ENCODE measurements at regions not wholly inside any gene's neighbourhood (a gene's known extent, or its start where the extent isn't known, plus 50 kb on each side); places are given as distances from the start of the nearest gene placed in this dataset.

- no peaks in the 10 kb centered on the region for H3K27me3 Mint-ChIP-seq
- H3K4me3 Mint-ChIP-seq, result no peak overlapping the region
- H3K36me3 Mint-ChIP-seq (ENCODE audit: low read depth), result no peaks in the 10 kb centered on the region
- no peaks in the 10 kb centered on the region for H3K4me1 Mint-ChIP-seq
- H3K27ac Mint-ChIP-seq, result no peak overlapping the region
- DNase-seq, result no peak
- CTCF ChIA-PET, result no interaction called here
- POLR2A ChIA-PET, result no interaction called here
- H3K9me3 Mint-ChIP-seq, result peaks cover 16% of the 10 kb centered on the region
These were observed 611.4 kb downstream of the SEMA5A start for GRCh38 chr5:8934455-8934854.

GRCh38 chr5:8940934-8941333, 604.9 kb downstream of the SEMA5A start:
- H3K27me3 Mint-ChIP-seq, result no peaks in the 10 kb centered on the region

DNA sequence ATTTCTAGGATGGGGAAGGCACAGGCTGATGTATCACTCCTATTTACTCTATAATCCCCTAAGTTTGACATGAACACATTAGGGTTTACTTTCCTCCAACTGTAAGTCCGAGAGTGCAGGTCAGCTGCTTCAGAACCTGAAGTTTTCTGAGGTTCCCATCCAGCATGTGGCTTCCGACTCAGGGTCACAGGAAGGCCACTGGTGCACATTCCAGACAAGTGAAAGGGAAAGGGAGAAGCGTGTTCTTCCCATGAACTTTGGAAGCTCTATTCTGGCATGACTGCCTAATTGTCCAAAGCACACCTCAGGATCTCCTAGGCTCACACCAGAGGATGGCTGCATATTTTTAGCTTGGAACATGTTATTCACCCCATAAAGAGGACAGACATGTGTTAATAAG, 602.6 kb downstream of the SEMA5A start:
- Mint-ChIP-seq H3K27me3 (no peaks in the 10 kb centered on the region), H3K4me1 (no peaks in the 10 kb centered on the region), H3K27ac (no peak overlapping the region), H3K36me3 (ENCODE audit: low read depth) (no peaks in the 10 kb centered on the region), H3K4me3 (no peak overlapping the region), H3K9me3 (peaks cover 8% of the 10 kb centered on the region)
- POLR2A ChIA-PET, result no interaction called here
- DNase-seq, result no peak
- CTCF ChIA-PET, result no interaction called here

More at GRCh38 chr5:8940934-8941333, 604.9 kb downstream of the SEMA5A start:
- Mint-ChIP-seq H3K4me1 (no peaks in the 10 kb centered on the region), H3K27ac (no peak overlapping the region), H3K9me3 (peaks cover 14% of the 10 kb centered on the region), H3K36me3 (ENCODE audit: low read depth) (no peaks in the 10 kb centered on the region), H3K4me3 (no peak overlapping the region)
- CTCF ChIA-PET, result no interaction called here
- DNase-seq, result no peak
- POLR2A ChIA-PET, result no interaction called here

GRCh38 chr5:8944005-8944404, 601.9 kb downstream of the SEMA5A start:
- Mint-ChIP-seq H3K27ac (no peak overlapping the region), H3K4me3 (no peak overlapping the region), H3K9me3 (peaks cover 8% of the 10 kb centered on the region), H3K36me3 (ENCODE audit: low read depth) (no peaks in the 10 kb centered on the region), H3K27me3 (no peaks in the 10 kb centered on the region), H3K4me1 (no peaks in the 10 kb centered on the region)
- CTCF ChIA-PET, result no interaction called here
- DNase-seq, result no peak
- POLR2A ChIA-PET, result no interaction called here

DNA sequence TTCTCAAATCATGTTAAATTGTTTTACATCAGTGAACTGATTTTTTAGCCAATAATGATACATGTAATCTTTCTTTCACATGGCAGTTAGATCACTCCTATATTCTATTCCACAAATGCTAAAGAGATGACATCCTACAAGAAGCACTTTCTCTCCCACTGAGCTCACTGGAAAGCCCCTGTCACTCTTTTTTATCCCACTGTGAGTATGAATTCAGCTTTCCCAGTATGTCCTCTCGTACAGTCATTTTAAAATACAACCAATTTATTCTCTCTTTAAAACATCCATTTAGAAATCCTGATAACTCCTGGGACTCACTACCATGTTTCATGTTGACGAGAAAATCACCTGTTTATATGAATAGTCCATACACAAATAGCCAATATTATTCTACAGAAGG, 599.9 kb downstream of the SEMA5A start:
- Mint-ChIP-seq H3K27me3 (no peaks in the 10 kb centered on the region), H3K27ac (no peak overlapping the region), H3K9me3 (peaks cover 3% of the 10 kb centered on the region), H3K4me1 (no peaks in the 10 kb centered on the region), H3K36me3 (ENCODE audit: low read depth) (no peaks in the 10 kb centered on the region), H3K4me3 (no peak overlapping the region)
- POLR2A ChIA-PET, result no interaction called here
- no peak for DNase-seq
- CTCF ChIA-PET, result no interaction called here

- no peaks in the 10 kb centered on the region for H3K36me3 Mint-ChIP-seq (ENCODE audit: low read depth)
- POLR2A ChIA-PET, result no interaction called here
- H3K27me3 Mint-ChIP-seq, result no peaks in the 10 kb centered on the region
- CTCF ChIA-PET, result no interaction called here
- DNase-seq, result no peak
- H3K27ac Mint-ChIP-seq, result no peak overlapping the region
- no peaks in the 10 kb centered on the region for H3K4me1 Mint-ChIP-seq
- H3K9me3 Mint-ChIP-seq, result peaks cover 3% of the 10 kb centered on the region
- no peak overlapping the region for H3K4me3 Mint-ChIP-seq
These were observed 596.0 kb downstream of the SEMA5A start for GRCh38 chr5:8949908-8950307.

GRCh38 chr5:8952147-8952546, 593.7 kb downstream of the SEMA5A start:
- Mint-ChIP-seq H3K9me3 (peaks cover 5% of the 10 kb centered on the region), H3K27ac (no peak overlapping the region), H3K4me1 (no peaks in the 10 kb centered on the region), H3K27me3 (no peaks in the 10 kb centered on the region), H3K4me3 (no peak overlapping the region), H3K36me3 (ENCODE audit: low read depth) (no peaks in the 10 kb centered on the region)
- CTCF ChIA-PET, result no interaction called here
- POLR2A ChIA-PET, result no interaction called here
- no peak for DNase-seq

- no peak overlapping the region for H3K4me3 Mint-ChIP-seq
- peaks cover 7% of the 10 kb centered on the region for H3K9me3 Mint-ChIP-seq
- no peaks in the 10 kb centered on the region for H3K4me1 Mint-ChIP-seq
- DNase-seq, result no peak
- ChIA-PET POLR2A (no interaction called here), CTCF (no interaction called here)
- no peaks in the 10 kb centered on the region for H3K27me3 Mint-ChIP-seq
- H3K27ac Mint-ChIP-seq, result no peak overlapping the region
- H3K36me3 Mint-ChIP-seq (ENCODE audit: low read depth), result no peaks in the 10 kb centered on the region
These were observed 592.9 kb downstream of the SEMA5A start for GRCh38 chr5:8953016-8953415.

- POLR2A ChIA-PET, result no interaction called here
- H3K4me3 Mint-ChIP-seq, result no peak overlapping the region
- DNase-seq, result no peak
- CTCF ChIA-PET, result no interaction called here
- no peaks in the 10 kb centered on the region for H3K36me3 Mint-ChIP-seq (ENCODE audit: low read depth)
- H3K27ac Mint-ChIP-seq, result no peak overlapping the region
- H3K27me3 Mint-ChIP-seq, result no peaks in the 10 kb centered on the region
- no peaks in the 10 kb centered on the region for H3K4me1 Mint-ChIP-seq
- peaks cover 13% of the 10 kb centered on the region for H3K9me3 Mint-ChIP-seq
These were observed 591.9 kb downstream of the SEMA5A start for GRCh38 chr5:8953911-8954438.

- no peak for DNase-seq
- ChIA-PET POLR2A (no interaction called here), CTCF (no interaction called here)
- Mint-ChIP-seq H3K4me1 (no peaks in the 10 kb centered on the region), H3K4me3 (no peak overlapping the region), H3K27me3 (no peaks in the 10 kb centered on the region), H3K9me3 (peaks cover 16% of the 10 kb centered on the region), H3K36me3 (ENCODE audit: low read depth) (no peaks in the 10 kb centered on the region), H3K27ac (no peak overlapping the region)
These were observed 591.1 kb downstream of the SEMA5A start for GRCh38 chr5:8954801-8955200.

DNA sequence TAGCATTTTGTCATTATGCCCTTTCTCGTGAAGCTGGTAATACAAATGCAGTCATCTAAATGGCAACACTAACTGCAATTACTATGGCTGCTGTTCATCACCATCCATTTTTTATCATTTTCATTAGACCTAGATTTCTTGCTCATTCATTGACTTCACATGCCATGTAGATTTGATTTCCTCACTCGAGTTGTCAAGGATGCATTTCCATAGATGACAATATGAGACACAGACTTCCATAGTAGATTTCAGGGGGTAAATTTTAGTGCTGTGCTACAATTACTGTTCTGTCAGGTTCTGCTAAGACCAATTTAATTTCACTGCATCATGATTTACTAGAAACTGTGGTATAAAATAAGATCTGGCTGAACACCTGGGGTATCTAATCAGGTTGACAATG, 589.2 kb downstream of the SEMA5A start:
- no peaks in the 10 kb centered on the region for H3K4me1 Mint-ChIP-seq
- peaks cover 19% of the 10 kb centered on the region for H3K9me3 Mint-ChIP-seq
- no peak overlapping the region for H3K27ac Mint-ChIP-seq
- no peak overlapping the region for H3K4me3 Mint-ChIP-seq
- ChIA-PET POLR2A (no interaction called here), CTCF (no interaction called here)
- H3K36me3 Mint-ChIP-seq (ENCODE audit: low read depth), result no peaks in the 10 kb centered on the region
- no peak for DNase-seq
- no peaks in the 10 kb centered on the region for H3K27me3 Mint-ChIP-seq

GRCh38 chr5:8958602-8959001, 587.3 kb downstream of the SEMA5A start:
- ChIA-PET POLR2A (no interaction called here), CTCF (no interaction called here)
- H3K4me1 Mint-ChIP-seq, result no peaks in the 10 kb centered on the region
- no peaks in the 10 kb centered on the region for H3K27me3 Mint-ChIP-seq
- no peak overlapping the region for H3K4me3 Mint-ChIP-seq
- H3K27ac Mint-ChIP-seq, result no peak overlapping the region
- no peak for DNase-seq
- H3K9me3 Mint-ChIP-seq, result peaks cover 16% of the 10 kb centered on the region
- no peaks in the 10 kb centered on the region for H3K36me3 Mint-ChIP-seq (ENCODE audit: low read depth)

GRCh38 chr5:8961219-8961618, 584.7 kb downstream of the SEMA5A start:
- H3K27me3 Mint-ChIP-seq, result no peaks in the 10 kb centered on the region
- H3K36me3 Mint-ChIP-seq (ENCODE audit: low read depth), result no peaks in the 10 kb centered on the region
- no peak for DNase-seq
- H3K9me3 Mint-ChIP-seq, result peaks cover 16% of the 10 kb centered on the region
- ChIA-PET CTCF (no interaction called here), POLR2A (no interaction called here)
- no peaks in the 10 kb centered on the region for H3K4me1 Mint-ChIP-seq
- H3K4me3 Mint-ChIP-seq, result no peak overlapping the region
- no peak overlapping the region for H3K27ac Mint-ChIP-seq

- Mint-ChIP-seq H3K4me3 (no peak overlapping the region), H3K36me3 (ENCODE audit: low read depth) (no peaks in the 10 kb centered on the region), H3K9me3 (peaks cover 15% of the 10 kb centered on the region), H3K27me3 (no peaks in the 10 kb centered on the region), H3K4me1 (no peaks in the 10 kb centered on the region), H3K27ac (no peak overlapping the region)
- POLR2A ChIA-PET, result no interaction called here
- CTCF ChIA-PET, result no interaction called here
- no peak for DNase-seq
These were observed 583.9 kb downstream of the SEMA5A start for GRCh38 chr5:8961956-8962355.

- no peaks in the 10 kb centered on the region for H3K4me1 Mint-ChIP-seq
- CTCF ChIA-PET, result no interaction called here
- H3K9me3 Mint-ChIP-seq, result peaks cover 6% of the 10 kb centered on the region
- no peak overlapping the region for H3K4me3 Mint-ChIP-seq
- H3K27ac Mint-ChIP-seq, result no peak overlapping the region
- no peaks in the 10 kb centered on the region for H3K27me3 Mint-ChIP-seq
- DNase-seq, result no peak
- H3K36me3 Mint-ChIP-seq (ENCODE audit: low read depth), result no peaks in the 10 kb centered on the region
- POLR2A ChIA-PET, result no interaction called here
These were observed 564.9 kb downstream of the SEMA5A start for GRCh38 chr5:8981016-8981415.

Measured in activated CD4-positive, alpha-beta memory T cell treated with anti-CD3 and anti-CD28 coated beads, Interleukin-2, amount 10 ng/mL, durations not matched to agents 7 days and 5 days (primary cell).